ENCODE measurements at regions not wholly inside any gene's neighbourhood (a gene's known extent, or its start where the extent isn't known, plus 50 kb on each side); places are given as distances from the start of the nearest gene placed in this dataset.

DNA sequence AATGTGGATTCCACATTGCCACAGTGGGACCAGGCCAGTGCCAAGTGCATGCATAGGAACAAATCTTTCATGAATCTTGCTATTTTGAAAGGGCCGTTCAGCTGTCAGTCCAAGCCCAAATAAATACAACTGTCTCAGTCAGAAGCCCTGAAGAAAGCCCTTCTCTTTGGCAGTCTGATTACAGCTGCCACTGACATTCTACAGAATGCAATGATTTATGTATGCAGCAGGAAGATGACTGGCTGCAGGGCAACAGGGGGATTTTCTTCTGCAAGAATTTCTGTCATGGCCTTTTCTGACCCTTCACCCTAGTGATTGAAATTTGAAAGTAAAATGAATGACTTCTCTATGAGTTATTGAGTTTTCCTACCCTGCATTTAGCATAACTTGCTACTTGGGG is 86.7 kb upstream of the FER start:
- Mint-ChIP-seq H3K36me3 (ENCODE audit: insufficient read depth) (no peaks in the 10 kb centered on the region), H3K4me1 (ENCODE audit: low read depth) (no peaks in the 10 kb centered on the region), H3K27me3 (ENCODE audit: low read depth) (peaks cover 7% of the 10 kb centered on the region), H3K4me3 (no peak overlapping the region), H3K9me3 (no peaks in the 10 kb centered on the region)
- DNase-seq = no peak
- ATAC-seq = no peak

GRCh38 chr5:108660291-108660690 is 87.4 kb upstream of the FER start:
- H3K36me3 Mint-ChIP-seq (ENCODE audit: insufficient read depth) = no peaks in the 10 kb centered on the region
- no peaks in the 10 kb centered on the region for H3K4me1 Mint-ChIP-seq (ENCODE audit: low read depth)
- H3K9me3 Mint-ChIP-seq = no peaks in the 10 kb centered on the region
- no peak overlapping the region for H3K4me3 Mint-ChIP-seq
- peaks cover 7% of the 10 kb centered on the region for H3K27me3 Mint-ChIP-seq (ENCODE audit: low read depth)
- DNase-seq (no peak), ATAC-seq (no peak)

- no peaks in the 10 kb centered on the region for H3K36me3 Mint-ChIP-seq (ENCODE audit: insufficient read depth)
- H3K27me3 Mint-ChIP-seq (ENCODE audit: low read depth) = peaks cover 7% of the 10 kb centered on the region
- H3K9me3 Mint-ChIP-seq = no peaks in the 10 kb centered on the region
- no peak overlapping the region for H3K4me3 Mint-ChIP-seq
- no peak for DNase-seq
- ATAC-seq = no peak
- H3K4me1 Mint-ChIP-seq (ENCODE audit: low read depth) = no peaks in the 10 kb centered on the region
These were observed 88.2 kb upstream of the FER start for GRCh38 chr5:108659531-108659930.

DNA sequence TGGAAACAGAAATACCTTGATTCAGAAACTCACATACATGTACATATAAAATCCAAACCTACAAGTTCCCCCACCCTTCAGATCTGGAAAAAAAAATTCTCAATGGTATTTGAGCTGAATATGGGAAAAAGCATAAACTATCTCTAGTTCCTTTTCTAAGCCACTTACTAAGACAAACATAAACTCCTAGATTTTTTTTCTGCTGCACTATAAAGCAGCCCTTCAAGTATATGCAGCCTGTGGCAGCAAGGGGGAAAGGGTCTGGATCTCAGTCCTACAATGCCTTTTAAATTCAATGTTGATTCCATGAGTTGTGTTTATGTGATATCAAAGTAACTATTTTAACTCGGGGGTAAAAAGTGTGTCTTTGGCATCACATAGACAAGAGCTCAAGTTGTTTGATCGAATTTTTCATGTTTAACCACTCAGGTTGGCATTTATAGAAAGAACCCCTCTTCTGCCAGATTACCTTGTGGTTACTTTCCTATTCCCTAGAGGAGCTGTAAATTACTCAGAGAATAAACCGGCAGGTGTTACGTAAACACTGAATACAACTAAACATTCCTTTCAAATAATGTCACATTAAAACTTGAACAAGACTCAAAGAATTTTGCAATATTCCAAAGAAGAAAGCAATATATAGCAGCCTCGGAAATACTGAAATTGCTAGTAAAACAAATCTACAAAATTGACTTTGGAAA is 91.8 kb upstream of the FER start:
- DNase-seq = no peak
- H3K4me3 Mint-ChIP-seq = no peak overlapping the region
- H3K27me3 Mint-ChIP-seq (ENCODE audit: low read depth) = peaks cover 7% of the 10 kb centered on the region
- H3K4me1 Mint-ChIP-seq (ENCODE audit: low read depth) = no peaks in the 10 kb centered on the region
- H3K9me3 Mint-ChIP-seq = no peaks in the 10 kb centered on the region
- H3K36me3 Mint-ChIP-seq (ENCODE audit: insufficient read depth) = no peaks in the 10 kb centered on the region
- ATAC-seq = no peak

GRCh38 chr5:108654051-108654450 is 93.6 kb upstream of the FER start:
- no peak overlapping the region for H3K4me3 Mint-ChIP-seq
- no peaks in the 10 kb centered on the region for H3K4me1 Mint-ChIP-seq (ENCODE audit: low read depth)
- peaks cover 5% of the 10 kb centered on the region for H3K27me3 Mint-ChIP-seq (ENCODE audit: low read depth)

DNA sequence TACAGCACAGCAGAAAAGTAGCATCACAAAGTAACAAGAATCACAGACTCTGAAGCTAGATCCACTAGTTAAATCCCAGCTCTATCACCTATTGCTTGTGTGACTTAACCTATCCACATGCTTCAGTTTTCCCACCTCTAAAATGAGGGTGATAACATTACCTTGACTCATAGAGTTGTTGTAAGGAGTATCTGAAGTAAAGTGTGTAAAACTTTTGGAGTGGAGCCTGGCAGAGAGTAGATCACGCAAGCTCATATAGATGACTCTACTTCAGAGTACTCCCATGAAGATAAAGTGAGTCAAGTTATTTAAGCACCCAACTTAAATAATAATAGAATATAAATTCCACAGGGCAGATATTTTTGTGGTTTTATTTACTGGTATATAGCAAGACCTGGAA is 94.5 kb upstream of the FER start:
- Mint-ChIP-seq H3K27me3 (ENCODE audit: low read depth) (peaks cover 3% of the 10 kb centered on the region), H3K4me3 (no peak overlapping the region), H3K4me1 (ENCODE audit: low read depth) (no peaks in the 10 kb centered on the region), H3K9me3 (no peaks in the 10 kb centered on the region), H3K36me3 (ENCODE audit: insufficient read depth) (no peaks in the 10 kb centered on the region)
- DNase-seq = no peak
- ATAC-seq = no peak

More at GRCh38 chr5:108654051-108654450, 93.6 kb upstream of the FER start:
- no peak for ATAC-seq
- DNase-seq = no peak
- H3K36me3 Mint-ChIP-seq (ENCODE audit: insufficient read depth) = no peaks in the 10 kb centered on the region
- no peaks in the 10 kb centered on the region for H3K9me3 Mint-ChIP-seq

- no peaks in the 10 kb centered on the region for H3K4me1 Mint-ChIP-seq (ENCODE audit: low read depth)
- ATAC-seq (no peak), DNase-seq (no peak)
- peaks cover 8% of the 10 kb centered on the region for H3K9me3 Mint-ChIP-seq
- H3K36me3 Mint-ChIP-seq (ENCODE audit: insufficient read depth) = no peaks in the 10 kb centered on the region
- H3K4me3 Mint-ChIP-seq = no peak overlapping the region
- H3K27me3 Mint-ChIP-seq (ENCODE audit: low read depth) = peaks cover 3% of the 10 kb centered on the region
These were observed 96.7 kb upstream of the FER start for GRCh38 chr5:108650997-108651396.

GRCh38 chr5:108649646-108650045 is 98.1 kb upstream of the FER start:
- no peak overlapping the region for H3K4me3 Mint-ChIP-seq
- H3K9me3 Mint-ChIP-seq = peaks cover 8% of the 10 kb centered on the region
- H3K27me3 Mint-ChIP-seq (ENCODE audit: low read depth) = peaks cover 3% of the 10 kb centered on the region
- DNase-seq (no peak), ATAC-seq (no peak)
- H3K4me1 Mint-ChIP-seq (ENCODE audit: low read depth) = no peaks in the 10 kb centered on the region
- no peaks in the 10 kb centered on the region for H3K36me3 Mint-ChIP-seq (ENCODE audit: insufficient read depth)

- peaks cover 8% of the 10 kb centered on the region for H3K9me3 Mint-ChIP-seq
- H3K4me3 Mint-ChIP-seq = no peak overlapping the region
- DNase-seq (no peak), ATAC-seq (no peak)
- peaks cover 3% of the 10 kb centered on the region for H3K27me3 Mint-ChIP-seq (ENCODE audit: low read depth)
- no peaks in the 10 kb centered on the region for H3K4me1 Mint-ChIP-seq (ENCODE audit: low read depth)
- no peaks in the 10 kb centered on the region for H3K36me3 Mint-ChIP-seq (ENCODE audit: insufficient read depth)
These were observed 98.6 kb upstream of the FER start for GRCh38 chr5:108649106-108649505.

- ATAC-seq (peak; percentile 84), DNase-seq (peak; percentile 33)
- peaks cover 3% of the 10 kb centered on the region for H3K27me3 Mint-ChIP-seq (ENCODE audit: low read depth)
- no peaks in the 10 kb centered on the region for H3K36me3 Mint-ChIP-seq (ENCODE audit: insufficient read depth)
- H3K4me1 Mint-ChIP-seq (ENCODE audit: low read depth) = peaks cover 2% of the 10 kb centered on the region
- H3K9me3 Mint-ChIP-seq = peaks cover 8% of the 10 kb centered on the region
- no peak overlapping the region for H3K4me3 Mint-ChIP-seq
These were observed 105.4 kb upstream of the FER start for GRCh38 chr5:108642170-108642906.

DNA sequence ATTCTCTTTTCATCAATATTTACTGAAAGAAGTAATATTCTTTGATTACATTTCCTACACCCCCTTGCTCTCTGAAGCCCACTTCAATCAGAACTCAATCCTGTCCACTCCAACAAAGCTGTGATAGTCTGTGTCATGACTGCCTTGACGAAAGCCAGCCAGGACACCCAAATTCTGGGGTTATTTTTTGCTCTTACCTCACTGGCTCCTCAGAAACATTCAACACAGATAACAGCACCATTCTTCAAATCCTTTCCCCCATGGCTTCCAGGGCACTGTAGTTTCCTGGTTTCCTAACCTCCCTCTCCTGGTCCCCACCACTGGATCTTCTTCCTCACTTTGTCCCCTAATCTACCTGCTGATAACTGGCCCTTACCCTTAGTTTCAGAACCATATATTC is 106.1 kb upstream of the FER start:
- Mint-ChIP-seq H3K27me3 (ENCODE audit: low read depth) (peaks cover 3% of the 10 kb centered on the region), H3K9me3 (peaks cover 1% of the 10 kb centered on the region), H3K4me1 (ENCODE audit: low read depth) (peaks cover 2% of the 10 kb centered on the region), H3K36me3 (ENCODE audit: insufficient read depth) (no peaks in the 10 kb centered on the region), H3K4me3 (no peak overlapping the region)
- no peak for DNase-seq
- no peak for ATAC-seq

DNA sequence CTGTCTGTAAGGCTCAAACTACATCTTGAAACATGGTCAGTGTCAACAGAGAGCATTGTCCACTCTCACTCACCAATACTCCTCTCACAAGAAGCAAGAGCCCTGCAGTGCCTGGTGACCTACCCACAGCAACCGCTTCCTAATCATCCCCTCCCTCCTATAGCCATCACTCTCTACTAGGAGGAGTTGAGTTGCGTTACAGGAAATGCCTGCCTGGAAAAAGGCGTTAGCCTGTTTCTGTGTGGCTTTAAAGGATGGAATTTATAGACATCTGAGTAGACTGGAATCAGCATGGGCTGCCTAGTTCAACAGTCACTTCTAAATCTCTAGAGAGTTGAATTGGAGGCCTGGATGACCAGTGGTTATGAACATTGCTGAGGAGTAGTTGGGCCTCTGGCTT is 108.3 kb upstream of the FER start:
- no peak for DNase-seq
- no peak for ATAC-seq
- Mint-ChIP-seq H3K36me3 (ENCODE audit: insufficient read depth) (no peaks in the 10 kb centered on the region), H3K27me3 (ENCODE audit: low read depth) (peaks cover 3% of the 10 kb centered on the region), H3K9me3 (no peaks in the 10 kb centered on the region), H3K4me1 (ENCODE audit: low read depth) (peaks cover 2% of the 10 kb centered on the region), H3K4me3 (no peak overlapping the region)

GRCh38 chr5:108638021-108638420 is 109.7 kb upstream of the FER start:
- Mint-ChIP-seq H3K36me3 (ENCODE audit: insufficient read depth) (no peaks in the 10 kb centered on the region), H3K27me3 (ENCODE audit: low read depth) (peaks cover 3% of the 10 kb centered on the region), H3K4me1 (ENCODE audit: low read depth) (peaks cover 2% of the 10 kb centered on the region), H3K4me3 (no peak overlapping the region), H3K9me3 (no peaks in the 10 kb centered on the region)
- DNase-seq (no peak), ATAC-seq (no peak)

- ATAC-seq (no peak), DNase-seq (no peak)
- Mint-ChIP-seq H3K4me3 (no peak overlapping the region), H3K36me3 (ENCODE audit: insufficient read depth) (no peaks in the 10 kb centered on the region), H3K4me1 (ENCODE audit: low read depth) (peaks cover under 1% of the 10 kb centered on the region), H3K27me3 (ENCODE audit: low read depth) (peaks cover 2% of the 10 kb centered on the region), H3K9me3 (no peaks in the 10 kb centered on the region)
These were observed 110.6 kb upstream of the FER start for GRCh38 chr5:108637134-108637533.

DNA sequence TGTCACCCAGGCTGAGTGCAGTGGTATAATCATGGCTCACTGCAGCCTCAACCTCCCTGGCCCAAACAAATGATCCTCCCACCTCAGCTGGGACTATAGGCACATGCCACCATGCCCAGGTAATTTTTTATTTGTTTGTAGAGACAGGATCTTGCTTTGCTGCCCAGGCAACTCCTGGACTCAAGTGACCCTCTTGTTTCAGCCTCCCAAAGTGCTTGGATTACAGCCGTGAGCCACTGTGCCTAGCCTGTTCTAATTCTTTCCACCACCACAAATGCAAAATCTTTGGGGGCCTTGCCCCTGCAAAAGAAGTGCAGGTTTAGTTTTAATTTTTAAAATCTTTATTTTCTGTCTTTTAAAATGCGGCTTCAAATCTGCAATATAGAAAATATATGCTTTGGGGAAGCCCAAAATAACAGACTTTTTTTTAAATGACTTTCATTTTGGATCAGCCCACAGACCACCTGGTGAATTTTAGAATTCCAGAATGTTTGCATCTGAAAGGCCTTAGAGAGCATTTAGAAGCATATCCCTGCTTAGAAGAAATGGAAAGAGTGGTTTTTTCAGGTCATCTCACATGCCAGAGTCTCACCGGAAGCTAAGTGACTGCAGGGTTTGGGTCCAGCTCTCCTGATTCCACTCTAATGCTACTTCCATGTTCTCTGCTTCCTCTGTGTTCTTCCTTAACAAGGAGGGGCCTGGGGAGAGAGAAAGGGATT is 111.4 kb upstream of the FER start:
- ATAC-seq (no peak), DNase-seq (no peak)
- no peaks in the 10 kb centered on the region for H3K27me3 Mint-ChIP-seq (ENCODE audit: low read depth)
- no peaks in the 10 kb centered on the region for H3K36me3 Mint-ChIP-seq (ENCODE audit: insufficient read depth)
- H3K4me3 Mint-ChIP-seq = no peak overlapping the region
- H3K9me3 Mint-ChIP-seq = no peaks in the 10 kb centered on the region
- H3K4me1 Mint-ChIP-seq (ENCODE audit: low read depth) = no peaks in the 10 kb centered on the region

All from activated T-cell treated with anti-CD3 and anti-CD28 coated beads, Interleukin-2, amount 50 U/mL, for 4 hours (primary cell).